D721Med (cell line): ENCODE measurements at regions not wholly inside any gene's neighbourhood (a gene's known extent, or its start where the extent isn't known, plus 50 kb on each side); places are given as distances from the start of the nearest gene placed in this dataset.

Source experiments
- DNase-seq: peaks from one replicate; pipeline ENCODE4 v3.0.0; 2011; ENCODE audit warnings: low spot score; ENCODE audit not compliant: insufficient read length
- FAIRE-seq: peaks from 2 replicates; lab custom pipeline; 2011; peaks lifted over from hg19 to GRCh38; lab: Jason Lieb, UNC
- TF ChIP-seq, protein P1 (sequence below): IDR thresholded peaks from 2 replicates; pipeline ENCODE4 v1.5.1; 2012; ENCODE audit warnings: mild to moderate bottlenecking, control low read depth; ENCODE audit not compliant: insufficient read depth; ENCODE audit errors: missing control alignments

DNA sequence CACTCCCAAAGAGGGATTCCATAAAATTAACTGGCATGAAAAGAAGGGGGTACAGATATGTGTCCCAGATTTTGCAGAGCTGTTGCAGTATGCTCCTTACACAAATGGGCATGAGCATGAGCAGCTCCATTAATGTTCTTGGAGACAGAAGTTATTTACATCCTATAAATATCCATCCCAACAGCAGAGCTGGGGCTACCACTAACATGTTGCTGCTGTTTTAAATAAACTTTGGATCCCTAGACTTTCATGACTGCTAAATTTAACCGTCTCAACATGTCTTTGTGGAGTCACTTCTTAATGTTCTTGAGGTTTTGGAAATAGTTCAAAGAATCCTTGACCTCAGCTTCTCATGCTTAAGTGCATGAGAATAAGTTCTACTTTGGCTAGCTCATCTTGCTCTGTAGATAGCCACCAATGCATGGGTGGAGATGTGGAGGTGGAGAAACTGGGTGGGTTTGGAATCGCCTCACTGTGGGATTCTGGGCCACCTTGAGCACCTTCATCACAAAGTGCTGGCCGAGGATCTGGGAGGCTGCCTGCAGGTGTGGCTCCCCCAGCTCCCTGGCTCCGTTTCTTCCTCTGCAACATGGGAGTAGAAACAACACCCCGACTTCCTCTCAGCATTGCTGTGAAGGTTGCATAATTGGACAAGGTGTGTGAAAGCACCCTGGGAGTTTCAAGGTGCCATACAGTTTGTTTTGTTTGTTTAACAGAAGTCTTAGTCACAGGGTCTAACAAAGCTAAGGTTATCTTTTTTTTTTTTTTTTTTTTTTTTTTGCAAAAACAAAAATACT lies 307.2 kb downstream of the MYCN start:
- TF ChIP-seq, protein P1, sequence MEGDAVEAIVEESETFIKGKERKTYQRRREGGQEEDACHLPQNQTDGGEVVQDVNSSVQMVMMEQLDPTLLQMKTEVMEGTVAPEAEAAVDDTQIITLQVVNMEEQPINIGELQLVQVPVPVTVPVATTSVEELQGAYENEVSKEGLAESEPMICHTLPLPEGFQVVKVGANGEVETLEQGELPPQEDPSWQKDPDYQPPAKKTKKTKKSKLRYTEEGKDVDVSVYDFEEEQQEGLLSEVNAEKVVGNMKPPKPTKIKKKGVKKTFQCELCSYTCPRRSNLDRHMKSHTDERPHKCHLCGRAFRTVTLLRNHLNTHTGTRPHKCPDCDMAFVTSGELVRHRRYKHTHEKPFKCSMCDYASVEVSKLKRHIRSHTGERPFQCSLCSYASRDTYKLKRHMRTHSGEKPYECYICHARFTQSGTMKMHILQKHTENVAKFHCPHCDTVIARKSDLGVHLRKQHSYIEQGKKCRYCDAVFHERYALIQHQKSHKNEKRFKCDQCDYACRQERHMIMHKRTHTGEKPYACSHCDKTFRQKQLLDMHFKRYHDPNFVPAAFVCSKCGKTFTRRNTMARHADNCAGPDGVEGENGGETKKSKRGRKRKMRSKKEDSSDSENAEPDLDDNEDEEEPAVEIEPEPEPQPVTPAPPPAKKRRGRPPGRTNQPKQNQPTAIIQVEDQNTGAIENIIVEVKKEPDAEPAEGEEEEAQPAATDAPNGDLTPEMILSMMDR = no peak
- DNase-seq = no peak
- FAIRE-seq = no peak

DNA sequence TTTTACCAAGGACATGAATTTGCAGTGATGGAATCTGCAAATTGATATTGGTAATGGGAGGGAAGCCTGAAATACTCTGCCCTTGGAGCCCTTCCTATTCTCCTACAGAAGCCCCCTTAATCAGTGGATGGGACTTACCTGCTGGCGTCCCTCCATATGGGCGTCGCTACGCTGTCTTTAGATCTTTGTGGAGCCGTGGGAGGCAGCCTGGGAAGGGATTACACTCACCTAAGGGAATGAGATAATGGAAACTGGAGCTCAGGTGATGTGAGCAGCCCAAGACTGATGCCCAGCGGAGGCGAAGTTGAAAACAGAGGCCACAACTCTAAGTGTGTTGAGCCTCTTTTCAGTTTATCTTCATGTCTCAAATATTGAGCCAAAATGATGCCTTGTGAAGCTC lies 306.6 kb downstream of the MYCN start:
- no peak for DNase-seq
- FAIRE-seq = no peak
- TF ChIP-seq, protein P1 = no peak

DNA sequence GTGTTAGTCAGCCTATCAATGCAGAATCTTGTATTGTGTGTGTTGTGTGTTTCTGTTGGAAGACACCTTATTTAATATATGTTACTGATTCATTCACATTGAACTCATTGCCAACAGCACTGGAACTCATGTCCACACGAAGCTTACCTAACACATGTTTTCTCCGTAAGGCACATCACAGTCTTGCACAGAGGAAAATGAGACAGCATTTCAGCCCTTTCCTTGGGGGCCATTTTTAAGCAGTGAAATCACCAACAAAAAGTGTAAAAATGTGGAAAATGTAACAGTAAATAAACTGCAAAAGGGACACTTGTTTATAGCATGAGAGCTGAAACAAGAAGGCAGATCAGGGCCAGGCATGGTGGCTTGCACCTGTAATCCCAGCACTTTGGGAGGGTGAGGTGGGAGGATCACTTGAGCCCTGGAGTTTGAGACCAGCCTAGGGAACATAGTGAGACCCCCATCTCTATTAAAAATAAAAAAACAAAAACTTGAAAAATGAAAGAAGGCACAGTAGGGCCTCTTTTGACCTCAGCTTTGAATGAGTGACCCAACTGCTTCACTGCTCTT lies 306.0 kb downstream of the MYCN start:
- FAIRE-seq (no peak), DNase-seq (no peak)
- TF ChIP-seq, protein P1 = no peak

DNA sequence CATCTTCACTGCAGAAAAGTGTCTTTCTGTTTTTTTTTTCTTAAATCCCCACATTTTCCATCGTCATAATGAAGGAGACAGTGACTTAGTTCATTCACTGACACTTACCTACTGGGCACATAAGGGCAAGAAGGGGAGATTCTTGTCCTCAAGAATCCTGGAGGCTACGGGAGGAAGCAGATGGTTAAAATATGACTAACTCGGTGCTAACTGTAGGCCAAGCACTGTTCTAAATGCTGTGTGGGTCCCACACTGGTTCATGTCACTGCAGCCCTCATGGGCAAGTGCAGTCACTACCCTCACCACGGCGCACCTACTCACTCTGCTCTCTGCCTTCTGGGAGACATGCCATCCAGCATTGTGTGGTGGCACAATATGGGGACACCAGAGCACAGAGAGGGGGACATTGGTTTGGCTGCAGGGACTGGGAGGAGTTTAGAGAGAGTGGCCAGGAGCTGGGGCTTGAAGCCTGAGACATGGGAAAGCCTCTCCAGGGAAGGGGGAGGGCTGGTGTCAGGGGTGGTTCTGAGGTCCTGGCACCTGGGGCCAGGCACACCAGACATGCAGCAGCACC lies 305.2 kb downstream of the MYCN start:
- DNase-seq = no peak
- TF ChIP-seq, protein P1 = no peak
- no peak for FAIRE-seq

DNA sequence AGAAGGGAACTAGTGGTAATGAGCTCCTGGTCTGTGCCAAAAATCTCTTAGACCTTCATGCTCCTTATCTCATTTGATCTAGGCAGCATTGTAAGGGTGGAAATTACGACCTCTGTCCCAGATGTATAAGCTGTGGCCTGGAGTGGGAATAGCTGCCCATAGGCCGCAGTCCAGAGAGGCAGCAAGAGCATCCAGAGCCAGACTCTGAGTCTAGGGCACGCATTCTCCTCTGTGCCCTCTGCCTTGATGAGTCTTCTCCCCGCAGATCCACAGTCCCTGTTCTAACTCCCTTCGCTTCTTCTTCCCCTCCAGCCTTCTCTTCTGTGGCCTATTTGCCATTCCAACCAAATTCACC lies 304.6 kb downstream of the MYCN start:
- DNase-seq = no peak
- no peak for FAIRE-seq
- TF ChIP-seq, protein P1 = no peak

DNA sequence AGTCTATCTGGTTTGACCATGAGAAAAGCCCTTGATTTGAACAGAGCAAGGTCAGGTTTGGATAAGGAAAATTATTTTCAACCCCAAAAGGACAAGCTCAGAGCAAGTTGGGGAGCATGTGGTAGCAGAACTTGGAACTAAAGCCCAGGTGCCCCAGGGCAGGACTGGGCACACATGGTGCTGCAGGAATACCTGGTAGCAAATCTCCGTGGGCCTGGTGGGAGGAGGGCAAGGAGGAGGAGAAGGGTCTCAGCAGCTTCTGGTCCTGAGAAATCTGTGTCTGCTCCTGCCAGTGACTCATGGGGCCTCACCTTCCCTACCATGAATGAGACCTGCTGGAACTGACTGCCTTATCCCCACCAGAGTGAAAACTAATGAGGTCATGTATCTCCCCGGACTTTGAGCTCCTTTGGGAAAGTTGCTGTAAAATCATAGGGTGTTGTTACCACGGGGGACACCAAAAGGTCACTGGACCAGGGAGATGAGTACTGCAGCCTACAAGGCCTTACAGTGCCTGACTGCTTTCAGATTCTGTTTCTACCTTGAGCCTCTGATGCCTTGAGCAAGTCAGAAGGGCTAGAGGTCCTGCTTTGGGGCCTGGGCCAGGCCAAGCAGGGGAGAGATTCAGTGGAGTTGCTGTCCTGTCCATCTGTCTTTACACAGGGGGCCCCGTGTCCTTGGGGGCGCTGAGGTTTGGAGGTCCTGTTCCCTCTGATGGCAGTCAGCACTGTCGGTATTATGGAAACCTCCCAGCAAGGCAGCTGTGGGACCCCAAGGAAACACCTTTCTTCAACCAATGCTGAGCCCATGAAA lies 304.0 kb downstream of the MYCN start:
- FAIRE-seq (no peak), DNase-seq (no peak)
- TF ChIP-seq, protein P1 = no peak
